ENCODE measurements at regions not wholly inside any gene's neighbourhood (a gene's known extent, or its start where the extent isn't known, plus 50 kb on each side); places are given as distances from the start of the nearest gene placed in this dataset.

GRCh38 chr4:24032371-24032989, 142.6 kb upstream of the PPARGC1A start:
- H3K4me3 Mint-ChIP-seq = no peak overlapping the region
- H3K27ac Mint-ChIP-seq = no peak overlapping the region
- H3K9me3 Mint-ChIP-seq = no peaks in the 10 kb centered on the region
- no peaks in the 10 kb centered on the region for H3K36me3 Mint-ChIP-seq (ENCODE audit: low read depth)
- DNase-seq (ENCODE audit: low spot score) = no peak
- H3K27me3 Mint-ChIP-seq (ENCODE audit: low read depth) = no peaks in the 10 kb centered on the region
- no peaks in the 10 kb centered on the region for H3K4me1 Mint-ChIP-seq (ENCODE audit: low read depth)

DNA sequence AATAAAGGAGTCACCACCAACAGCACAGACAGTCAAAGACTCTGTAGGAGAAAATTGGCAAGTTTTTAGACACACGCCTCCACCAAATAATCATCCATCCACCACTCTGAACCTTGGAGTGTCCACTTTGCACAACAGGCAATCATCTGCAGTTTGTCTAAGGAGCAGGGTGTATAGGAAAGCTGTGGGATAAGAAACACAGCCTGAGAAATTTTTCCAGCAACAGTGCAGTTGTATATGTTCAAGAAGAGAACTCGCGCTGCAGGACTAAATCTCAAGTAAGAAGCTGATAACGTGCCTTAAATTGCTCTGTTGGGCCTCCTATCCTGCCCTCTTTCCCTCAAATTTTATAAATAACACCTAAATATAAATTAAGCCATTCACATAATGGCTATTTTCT, 136.7 kb upstream of the PPARGC1A start:
- no peak overlapping the region for H3K27ac Mint-ChIP-seq
- H3K4me1 Mint-ChIP-seq (ENCODE audit: low read depth) = no peaks in the 10 kb centered on the region
- H3K27me3 Mint-ChIP-seq (ENCODE audit: low read depth) = no peaks in the 10 kb centered on the region
- no peak for DNase-seq (ENCODE audit: low spot score)
- H3K9me3 Mint-ChIP-seq = no peaks in the 10 kb centered on the region
- H3K4me3 Mint-ChIP-seq = no peak overlapping the region
- no peaks in the 10 kb centered on the region for H3K36me3 Mint-ChIP-seq (ENCODE audit: low read depth)

GRCh38 chr4:24024605-24025004, 134.8 kb upstream of the PPARGC1A start:
- DNase-seq (ENCODE audit: low spot score) = no peak
- no peak overlapping the region for H3K27ac Mint-ChIP-seq
- H3K9me3 Mint-ChIP-seq = no peaks in the 10 kb centered on the region
- no peaks in the 10 kb centered on the region for H3K4me1 Mint-ChIP-seq (ENCODE audit: low read depth)
- no peaks in the 10 kb centered on the region for H3K27me3 Mint-ChIP-seq (ENCODE audit: low read depth)
- H3K4me3 Mint-ChIP-seq = no peak overlapping the region
- no peaks in the 10 kb centered on the region for H3K36me3 Mint-ChIP-seq (ENCODE audit: low read depth)

DNA sequence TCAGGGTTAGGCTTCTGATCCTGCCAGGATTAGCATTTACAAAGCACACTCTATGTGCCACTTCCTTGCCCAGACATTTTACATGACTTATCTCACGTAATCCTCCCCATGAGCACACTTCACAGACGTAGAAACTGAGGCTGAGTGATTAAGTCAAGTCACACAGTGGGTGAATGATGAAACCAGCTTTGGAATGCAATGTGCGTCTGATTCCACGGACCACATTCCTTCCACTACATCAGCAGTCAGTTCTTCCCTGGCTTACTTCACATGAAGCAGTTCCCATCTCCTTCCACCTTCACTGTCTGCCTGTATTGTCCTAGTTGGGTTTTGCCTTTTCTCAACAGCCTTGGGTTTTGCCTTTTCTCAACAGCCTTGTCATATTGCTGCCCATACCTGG, 134.3 kb upstream of the PPARGC1A start:
- H3K27ac Mint-ChIP-seq = no peak overlapping the region
- H3K9me3 Mint-ChIP-seq = no peaks in the 10 kb centered on the region
- H3K4me1 Mint-ChIP-seq (ENCODE audit: low read depth) = no peaks in the 10 kb centered on the region
- no peak overlapping the region for H3K4me3 Mint-ChIP-seq
- H3K27me3 Mint-ChIP-seq (ENCODE audit: low read depth) = no peaks in the 10 kb centered on the region
- H3K36me3 Mint-ChIP-seq (ENCODE audit: low read depth) = no peaks in the 10 kb centered on the region
- DNase-seq (ENCODE audit: low spot score) = no peak

GRCh38 chr4:24015782-24016181, 125.9 kb upstream of the PPARGC1A start:
- DNase-seq (ENCODE audit: low spot score) = no peak
- Mint-ChIP-seq H3K9me3 (no peaks in the 10 kb centered on the region), H3K4me1 (ENCODE audit: low read depth) (no peaks in the 10 kb centered on the region), H3K27ac (no peak overlapping the region), H3K27me3 (ENCODE audit: low read depth) (no peaks in the 10 kb centered on the region), H3K36me3 (ENCODE audit: low read depth) (no peaks in the 10 kb centered on the region), H3K4me3 (no peak overlapping the region)

- DNase-seq (ENCODE audit: low spot score) = no peak
- Mint-ChIP-seq H3K9me3 (no peaks in the 10 kb centered on the region), H3K27ac (no peak overlapping the region), H3K27me3 (ENCODE audit: low read depth) (no peaks in the 10 kb centered on the region), H3K36me3 (ENCODE audit: low read depth) (no peaks in the 10 kb centered on the region), H3K4me1 (ENCODE audit: low read depth) (no peaks in the 10 kb centered on the region), H3K4me3 (no peak overlapping the region)
Measured at GRCh38 chr4:24013668-24014422, 124.0 kb upstream of the PPARGC1A start.

DNA sequence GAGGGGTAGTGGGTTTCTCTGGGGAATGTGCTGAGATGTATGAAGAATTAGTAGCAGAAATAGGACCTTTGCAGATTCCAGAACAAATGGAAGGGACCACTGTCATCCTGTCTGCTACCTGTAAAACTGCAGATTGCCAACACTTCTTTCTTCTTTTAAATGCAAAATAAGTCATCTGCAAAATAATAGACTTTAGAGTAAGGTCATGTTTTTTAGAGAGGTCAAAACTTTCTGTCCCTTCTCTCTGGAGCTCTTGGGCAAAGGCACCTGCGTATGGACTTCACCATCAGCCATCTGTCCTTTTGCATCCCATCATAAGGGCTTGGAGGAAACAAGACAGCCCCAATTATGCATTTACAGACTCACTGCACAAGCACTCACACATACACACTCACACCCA, 121.1 kb upstream of the PPARGC1A start:
- H3K4me3 Mint-ChIP-seq = no peak overlapping the region

DNA sequence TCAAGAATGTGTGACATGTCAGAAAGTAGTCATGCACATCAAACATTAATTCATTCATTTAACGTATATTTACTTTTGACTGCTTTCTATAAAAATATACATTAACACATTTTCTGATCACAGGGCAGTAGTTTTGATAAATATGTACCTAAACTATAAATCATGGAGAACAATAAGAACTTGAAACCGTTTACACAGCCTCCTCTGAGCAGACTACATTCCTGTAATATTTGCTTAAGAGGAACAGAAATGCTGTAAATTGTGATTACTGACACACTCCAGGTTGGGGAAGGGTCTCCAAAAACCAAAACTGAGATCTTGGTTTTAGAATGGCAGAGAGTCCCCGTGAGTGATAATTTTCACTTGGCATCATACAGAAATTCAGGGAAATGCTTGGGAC, 120.7 kb upstream of the PPARGC1A start:
- no peak for DNase-seq (ENCODE audit: low spot score)
- H3K27me3 Mint-ChIP-seq (ENCODE audit: low read depth) = no peaks in the 10 kb centered on the region
- no peak overlapping the region for H3K4me3 Mint-ChIP-seq
- H3K9me3 Mint-ChIP-seq = no peaks in the 10 kb centered on the region
- no peaks in the 10 kb centered on the region for H3K36me3 Mint-ChIP-seq (ENCODE audit: low read depth)
- H3K4me1 Mint-ChIP-seq (ENCODE audit: low read depth) = no peaks in the 10 kb centered on the region
- H3K27ac Mint-ChIP-seq = no peak overlapping the region

More for the DNA sequence above, 121.1 kb upstream of the PPARGC1A start:
- Mint-ChIP-seq H3K36me3 (ENCODE audit: low read depth) (no peaks in the 10 kb centered on the region), H3K27me3 (ENCODE audit: low read depth) (no peaks in the 10 kb centered on the region), H3K27ac (no peak overlapping the region), H3K4me1 (ENCODE audit: low read depth) (no peaks in the 10 kb centered on the region), H3K9me3 (no peaks in the 10 kb centered on the region)
- DNase-seq (ENCODE audit: low spot score) = no peak

- Mint-ChIP-seq H3K36me3 (ENCODE audit: low read depth) (no peaks in the 10 kb centered on the region), H3K9me3 (no peaks in the 10 kb centered on the region), H3K4me1 (ENCODE audit: low read depth) (no peaks in the 10 kb centered on the region), H3K27ac (no peak overlapping the region), H3K27me3 (ENCODE audit: low read depth) (no peaks in the 10 kb centered on the region), H3K4me3 (no peak overlapping the region)
- no peak for DNase-seq (ENCODE audit: low spot score)
Measured at GRCh38 chr4:24007860-24008261, 118.0 kb upstream of the PPARGC1A start.

GRCh38 chr4:24006269-24006668, 116.4 kb upstream of the PPARGC1A start:
- H3K9me3 Mint-ChIP-seq = no peaks in the 10 kb centered on the region
- no peak overlapping the region for H3K27ac Mint-ChIP-seq
- no peaks in the 10 kb centered on the region for H3K4me1 Mint-ChIP-seq (ENCODE audit: low read depth)
- no peaks in the 10 kb centered on the region for H3K27me3 Mint-ChIP-seq (ENCODE audit: low read depth)
- no peak overlapping the region for H3K4me3 Mint-ChIP-seq
- DNase-seq (ENCODE audit: low spot score) = no peak
- H3K36me3 Mint-ChIP-seq (ENCODE audit: low read depth) = no peaks in the 10 kb centered on the region

DNA sequence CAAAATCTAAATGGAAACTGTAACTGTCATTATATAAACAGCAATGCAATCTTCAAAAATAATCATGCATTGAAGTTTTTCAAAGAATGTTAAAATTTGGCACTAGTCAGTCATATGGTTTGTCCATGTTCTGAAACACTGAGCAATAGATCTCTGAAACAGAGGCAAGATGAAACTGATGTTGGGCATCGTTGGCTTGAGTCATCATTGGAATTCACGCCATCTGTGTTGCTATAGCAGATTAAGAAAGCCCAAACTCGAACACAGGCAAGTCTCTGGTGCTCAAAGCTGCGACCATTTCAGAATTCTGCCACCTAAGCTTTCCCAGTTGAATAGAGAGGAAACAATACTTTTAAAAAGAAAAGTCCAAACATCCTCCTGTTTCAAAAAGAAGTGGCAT, 114.1 kb upstream of the PPARGC1A start:
- Mint-ChIP-seq H3K36me3 (ENCODE audit: low read depth) (no peaks in the 10 kb centered on the region), H3K9me3 (no peaks in the 10 kb centered on the region), H3K4me3 (no peak overlapping the region), H3K27me3 (ENCODE audit: low read depth) (no peaks in the 10 kb centered on the region), H3K27ac (no peak overlapping the region), H3K4me1 (ENCODE audit: low read depth) (no peaks in the 10 kb centered on the region)
- no peak for DNase-seq (ENCODE audit: low spot score)

DNA sequence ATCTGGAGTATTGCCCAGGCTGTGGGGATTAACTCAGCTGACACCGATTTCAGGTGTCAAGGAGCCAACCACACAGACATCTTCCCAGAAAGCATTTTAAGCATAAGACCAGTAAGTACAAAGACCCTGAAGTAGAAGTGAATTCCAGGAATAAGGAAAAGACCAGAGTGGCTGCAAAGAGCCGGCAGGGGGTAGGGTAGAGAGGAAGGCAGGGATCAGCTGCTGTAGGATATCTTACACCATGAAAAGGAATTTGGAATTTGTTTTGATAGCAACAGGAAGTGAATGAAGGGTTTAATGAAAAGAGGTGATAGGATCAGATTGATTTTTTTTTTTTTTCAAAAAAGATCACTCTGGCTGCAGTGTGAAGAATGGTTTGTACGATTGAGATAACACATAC, 113.6 kb upstream of the PPARGC1A start:
- H3K36me3 Mint-ChIP-seq (ENCODE audit: low read depth) = no peaks in the 10 kb centered on the region
- H3K27ac Mint-ChIP-seq = no peak overlapping the region
- no peak overlapping the region for H3K4me3 Mint-ChIP-seq
- DNase-seq (ENCODE audit: low spot score) = no peak
- H3K27me3 Mint-ChIP-seq (ENCODE audit: low read depth) = no peaks in the 10 kb centered on the region
- no peaks in the 10 kb centered on the region for H3K9me3 Mint-ChIP-seq
- H3K4me1 Mint-ChIP-seq (ENCODE audit: low read depth) = no peaks in the 10 kb centered on the region

GRCh38 chr4:24002330-24002966, 112.6 kb upstream of the PPARGC1A start:
- Mint-ChIP-seq H3K4me3 (no peak overlapping the region), H3K27me3 (ENCODE audit: low read depth) (no peaks in the 10 kb centered on the region), H3K27ac (no peak overlapping the region), H3K9me3 (no peaks in the 10 kb centered on the region), H3K4me1 (ENCODE audit: low read depth) (no peaks in the 10 kb centered on the region), H3K36me3 (ENCODE audit: low read depth) (no peaks in the 10 kb centered on the region)
- no peak for DNase-seq (ENCODE audit: low spot score)

GRCh38 chr4:24001486-24002329, 111.9 kb upstream of the PPARGC1A start:
- Mint-ChIP-seq H3K9me3 (no peaks in the 10 kb centered on the region), H3K4me3 (no peak overlapping the region), H3K27me3 (ENCODE audit: low read depth) (no peaks in the 10 kb centered on the region), H3K27ac (no peak overlapping the region), H3K4me1 (ENCODE audit: low read depth) (no peaks in the 10 kb centered on the region), H3K36me3 (ENCODE audit: low read depth) (no peaks in the 10 kb centered on the region)
- no peak for DNase-seq (ENCODE audit: low spot score)
